A673 (cell line): ENCODE measurements at regions not wholly inside any gene's neighbourhood (a gene's known extent, or its start where the extent isn't known, plus 50 kb on each side); places are given as distances from the start of the nearest gene placed in this dataset.

Source experiments
- BruUV-seq: library from RNA; stranded (reverse); fragments of 400-500 nt; replicated peaks from 2 replicates; lab custom pipeline; 2021; lab: Mats Ljungman, UMichigan
- CTCF ChIA-PET: fragments of 300-600 bp; sonication (Branson Sonifier 250); formaldehyde crosslinking; loops from one replicate; lab custom pipeline; 2022; ENCODE audit warnings: antibody characterized with exemption; lab: Charles Lee
- POLR2A ChIA-PET: fragments of 300-600 bp; sonication (Branson Sonifier 250); formaldehyde crosslinking; loops from one replicate; lab custom pipeline; 2022; ENCODE audit warnings: antibody characterized with exemption; ENCODE audit not compliant: low non-redundant PET; lab: Charles Lee
- DNase-seq: peaks from one replicate; pipeline ENCODE4 v3.0.0-alpha.2; 2015; ENCODE audit warnings: low spot score
- H3K27ac ChIP-seq: fragments of 200-600 bp; sonication (generic); 2 replicates; pipeline ENCODE4 v1.5.1; 2016; ENCODE audit warnings: mixed run types, low read depth, mild to moderate bottlenecking, mixed read lengths, antibody characterized with exemption, low read length; ENCODE audit not compliant: poor library complexity, severe bottlenecking
- H3K27me3 ChIP-seq: fragments of 200-600 bp; sonication (generic); replicated peaks from 2 replicates; pipeline ENCODE4 v1.6.1; 2017; ENCODE audit warnings: mixed run types, low read depth, mild to moderate bottlenecking, mixed read lengths, antibody characterized with exemption, low read length; ENCODE audit not compliant: insufficient read depth, poor library complexity
- H3K36me3 ChIP-seq: fragments of 200-600 bp; sonication (generic); 2 replicates; pipeline ENCODE4 v1.6.1; 2016; ENCODE audit warnings: mixed run types, mild to moderate bottlenecking, mixed read lengths, antibody characterized with exemption, low read length; ENCODE audit not compliant: insufficient read depth, poor library complexity, severe bottlenecking
- H3K4me1 ChIP-seq: fragments of 200-600 bp; sonication (generic); 2 replicates; pipeline ENCODE4 v1.6.1; 2017; ENCODE audit warnings: mixed run types, mild to moderate bottlenecking, mixed read lengths, antibody characterized with exemption, low read length; ENCODE audit not compliant: insufficient read depth, poor library complexity, severe bottlenecking
- H3K4me3 ChIP-seq: fragments of 200-600 bp; sonication (generic); 2 replicates; pipeline ENCODE4 v1.5.1; 2016; ENCODE audit warnings: low read depth, mixed run types, mild to moderate bottlenecking, mixed read lengths, low read length; ENCODE audit not compliant: poor library complexity, severe bottlenecking
- H3K9me3 ChIP-seq: fragments of 200-600 bp; sonication (generic); 2 replicates; pipeline ENCODE4 v1.6.1; 2016; ENCODE audit warnings: mixed run types, low read depth, mild to moderate bottlenecking, mixed read lengths, antibody characterized with exemption, low read length; ENCODE audit not compliant: poor library complexity, severe bottlenecking
- CTCF ChIP-seq: fragments of 300-800, 200-600 bp; sonication (generic); conservative IDR thresholded peaks from 2 replicates; pipeline ENCODE4 v1.5.1; 2017; ENCODE audit warnings: low read depth, mild to moderate bottlenecking, antibody characterized with exemption, low read length, moderate library complexity, mixed read lengths
- EZH2 ChIP-seq: fragments of 200-600 bp; sonication (generic); IDR thresholded peaks from 2 replicates; pipeline ENCODE4 v1.6.1; 2017; ENCODE audit warnings: borderline replicate concordance, low read depth, mild to moderate bottlenecking, mixed read lengths, antibody characterized with exemption, low read length; ENCODE audit not compliant: poor library complexity, severe bottlenecking
- intact Hi-C: fragments of 100-400 bp; cut with micrococcal nuclease; formaldehyde crosslinking; loops from one replicate; pipeline ENCODE4 v1.10.0; 2022; ENCODE audit not compliant: unreplicated experiment

- no peak for TF ChIP-seq CTCF
- no TSS peak for BruUV-seq
- ChIA-PET POLR2A (no interaction called here), CTCF (no interaction called here)
- H3K4me1 ChIP-seq: no peaks in the 10 kb centered on the region
- DNase-seq: no peak
- H3K27me3 ChIP-seq: no peaks in the 10 kb centered on the region
- intact Hi-C loops: no loop called here
- H3K9me3 ChIP-seq: no peaks in the 10 kb centered on the region
- H3K27ac ChIP-seq: no peak overlapping the region
- no peak overlapping the region for H3K4me3 ChIP-seq
- H3K36me3 ChIP-seq: no peaks in the 10 kb centered on the region
Observed at GRCh38 chr4:108244606-108245005, 75.9 kb upstream of the LEF1 start.

GRCh38 chr4:108240366-108240765 is 71.6 kb upstream of the LEF1 start:
- H3K9me3 ChIP-seq: no peaks in the 10 kb centered on the region
- H3K27ac ChIP-seq: no peak overlapping the region
- no peaks in the 10 kb centered on the region for H3K27me3 ChIP-seq
- ChIA-PET CTCF (no interaction called here), POLR2A (no interaction called here)
- H3K4me1 ChIP-seq: no peaks in the 10 kb centered on the region
- no peaks in the 10 kb centered on the region for H3K36me3 ChIP-seq
- no peak overlapping the region for H3K4me3 ChIP-seq
- BruUV-seq: no TSS peak
- TF ChIP-seq EZH2 (no peak), CTCF (no peak)
- intact Hi-C loops: no loop called here
- no peak for DNase-seq

- no peak for TF ChIP-seq CTCF
- Histone ChIP-seq H3K4me3 (no peak overlapping the region), H3K36me3 (no peaks in the 10 kb centered on the region), H3K4me1 (no peaks in the 10 kb centered on the region), H3K9me3 (no peaks in the 10 kb centered on the region), H3K27ac (no peak overlapping the region), H3K27me3 (peaks cover 5% of the 10 kb centered on the region)
- POLR2A ChIA-PET: no interaction called here
- no TSS peak for BruUV-seq
- CTCF ChIA-PET: no interaction called here
- intact Hi-C loops: no loop called here
- no peak for DNase-seq
Observed at GRCh38 chr4:108237693-108238092, 69.0 kb upstream of the LEF1 start.
